ENCODE measurements at regions not wholly inside any gene's neighbourhood (a gene's known extent, or its start where the extent isn't known, plus 50 kb on each side); places are given as distances from the start of the nearest gene placed in this dataset.

DNA sequence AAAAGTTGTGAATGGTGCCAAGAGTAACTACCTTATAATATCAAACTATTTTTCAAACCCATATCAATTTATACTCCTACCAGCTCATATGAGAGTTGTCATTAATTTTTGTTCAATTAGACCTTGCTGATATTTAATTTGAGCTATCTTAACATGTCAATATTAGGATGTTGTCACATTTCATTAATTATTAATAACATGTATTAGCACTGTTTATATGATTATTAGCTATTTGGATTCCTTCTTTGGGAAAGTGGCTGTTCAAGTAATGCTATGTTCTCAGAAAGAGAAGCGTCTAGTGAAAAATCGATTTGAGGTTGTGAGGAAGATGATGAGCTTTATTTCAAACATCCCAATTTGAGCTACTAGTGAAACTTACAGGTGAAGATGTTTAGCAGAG lies 620.2 kb downstream of the KCNJ3 start:
- H3K4me1 Mint-ChIP-seq (ENCODE audit: low read depth) = no peaks in the 10 kb centered on the region
- H3K27ac Mint-ChIP-seq (ENCODE audit: unreplicated experiment) = no peak overlapping the region
- TF ChIP-seq, protein P1, sequence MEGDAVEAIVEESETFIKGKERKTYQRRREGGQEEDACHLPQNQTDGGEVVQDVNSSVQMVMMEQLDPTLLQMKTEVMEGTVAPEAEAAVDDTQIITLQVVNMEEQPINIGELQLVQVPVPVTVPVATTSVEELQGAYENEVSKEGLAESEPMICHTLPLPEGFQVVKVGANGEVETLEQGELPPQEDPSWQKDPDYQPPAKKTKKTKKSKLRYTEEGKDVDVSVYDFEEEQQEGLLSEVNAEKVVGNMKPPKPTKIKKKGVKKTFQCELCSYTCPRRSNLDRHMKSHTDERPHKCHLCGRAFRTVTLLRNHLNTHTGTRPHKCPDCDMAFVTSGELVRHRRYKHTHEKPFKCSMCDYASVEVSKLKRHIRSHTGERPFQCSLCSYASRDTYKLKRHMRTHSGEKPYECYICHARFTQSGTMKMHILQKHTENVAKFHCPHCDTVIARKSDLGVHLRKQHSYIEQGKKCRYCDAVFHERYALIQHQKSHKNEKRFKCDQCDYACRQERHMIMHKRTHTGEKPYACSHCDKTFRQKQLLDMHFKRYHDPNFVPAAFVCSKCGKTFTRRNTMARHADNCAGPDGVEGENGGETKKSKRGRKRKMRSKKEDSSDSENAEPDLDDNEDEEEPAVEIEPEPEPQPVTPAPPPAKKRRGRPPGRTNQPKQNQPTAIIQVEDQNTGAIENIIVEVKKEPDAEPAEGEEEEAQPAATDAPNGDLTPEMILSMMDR (IDR thresholded peaks at IDR 0.05) = no peak
- H3K4me3 Mint-ChIP-seq (ENCODE audit: unreplicated experiment) = no peak overlapping the region
- peaks cover 29% of the 10 kb centered on the region for H3K27me3 Mint-ChIP-seq (ENCODE audit: low read depth)
- no peaks in the 10 kb centered on the region for H3K9me3 Mint-ChIP-seq (ENCODE audit: low read depth)
- no peak for DNase-seq (ENCODE audit: low spot score)
- no peaks in the 10 kb centered on the region for H3K36me3 Mint-ChIP-seq (ENCODE audit: low read depth)

- no peaks in the 10 kb centered on the region for H3K36me3 Mint-ChIP-seq (ENCODE audit: low read depth)
- H3K27ac Mint-ChIP-seq (ENCODE audit: unreplicated experiment) = no peak overlapping the region
- TF ChIP-seq, protein P1 (IDR thresholded peaks at IDR 0.05) = no peak
- no peaks in the 10 kb centered on the region for H3K9me3 Mint-ChIP-seq (ENCODE audit: low read depth)
- no peak overlapping the region for H3K4me3 Mint-ChIP-seq (ENCODE audit: unreplicated experiment)
- DNase-seq (ENCODE audit: low spot score) = no peak
- H3K27me3 Mint-ChIP-seq (ENCODE audit: low read depth) = peaks cover 16% of the 10 kb centered on the region
- H3K4me1 Mint-ChIP-seq (ENCODE audit: low read depth) = no peaks in the 10 kb centered on the region
Observed at GRCh38 chr2:155315768-155316167, 617.3 kb downstream of the KCNJ3 start.

- DNase-seq (ENCODE audit: low spot score) = no peak
- no peaks in the 10 kb centered on the region for H3K36me3 Mint-ChIP-seq (ENCODE audit: low read depth)
- H3K27ac Mint-ChIP-seq (ENCODE audit: unreplicated experiment) = no peak overlapping the region
- H3K9me3 Mint-ChIP-seq (ENCODE audit: low read depth) = no peaks in the 10 kb centered on the region
- TF ChIP-seq, protein P1 (IDR thresholded peaks at IDR 0.05) = peak; percentile 87
- peaks cover 8% of the 10 kb centered on the region for H3K27me3 Mint-ChIP-seq (ENCODE audit: low read depth)
- H3K4me3 Mint-ChIP-seq (ENCODE audit: unreplicated experiment) = no peak overlapping the region
- no peaks in the 10 kb centered on the region for H3K4me1 Mint-ChIP-seq (ENCODE audit: low read depth)
Observed at GRCh38 chr2:155310589-155310988, 612.1 kb downstream of the KCNJ3 start.

DNA sequence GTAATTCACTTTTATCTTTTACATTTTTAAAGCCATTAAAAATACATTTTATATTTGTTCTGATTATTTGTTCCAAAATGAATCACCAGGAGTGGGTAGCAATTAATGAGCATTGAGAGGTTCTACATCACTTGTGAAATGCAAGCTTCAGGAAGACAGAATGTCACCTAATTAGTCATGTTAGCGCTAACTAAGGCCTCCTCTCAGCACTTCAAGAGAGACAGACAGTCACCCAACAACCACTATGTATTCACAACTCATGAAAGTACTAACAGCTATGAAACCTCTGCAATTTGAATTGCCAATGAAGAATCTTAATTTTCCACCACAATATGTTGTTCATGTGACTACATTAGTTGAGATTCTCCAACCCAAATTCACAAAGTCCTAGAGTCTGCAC lies 611.0 kb downstream of the KCNJ3 start:
- Mint-ChIP-seq H3K9me3 (ENCODE audit: low read depth) (no peaks in the 10 kb centered on the region), H3K4me3 (ENCODE audit: unreplicated experiment) (no peak overlapping the region), H3K27me3 (ENCODE audit: low read depth) (peaks cover 11% of the 10 kb centered on the region), H3K36me3 (ENCODE audit: low read depth) (no peaks in the 10 kb centered on the region), H3K27ac (ENCODE audit: unreplicated experiment) (no peak overlapping the region), H3K4me1 (ENCODE audit: low read depth) (no peaks in the 10 kb centered on the region)
- no peak for DNase-seq (ENCODE audit: low spot score)
- TF ChIP-seq, protein P1 (IDR thresholded peaks at IDR 0.05) = no peak

DNA sequence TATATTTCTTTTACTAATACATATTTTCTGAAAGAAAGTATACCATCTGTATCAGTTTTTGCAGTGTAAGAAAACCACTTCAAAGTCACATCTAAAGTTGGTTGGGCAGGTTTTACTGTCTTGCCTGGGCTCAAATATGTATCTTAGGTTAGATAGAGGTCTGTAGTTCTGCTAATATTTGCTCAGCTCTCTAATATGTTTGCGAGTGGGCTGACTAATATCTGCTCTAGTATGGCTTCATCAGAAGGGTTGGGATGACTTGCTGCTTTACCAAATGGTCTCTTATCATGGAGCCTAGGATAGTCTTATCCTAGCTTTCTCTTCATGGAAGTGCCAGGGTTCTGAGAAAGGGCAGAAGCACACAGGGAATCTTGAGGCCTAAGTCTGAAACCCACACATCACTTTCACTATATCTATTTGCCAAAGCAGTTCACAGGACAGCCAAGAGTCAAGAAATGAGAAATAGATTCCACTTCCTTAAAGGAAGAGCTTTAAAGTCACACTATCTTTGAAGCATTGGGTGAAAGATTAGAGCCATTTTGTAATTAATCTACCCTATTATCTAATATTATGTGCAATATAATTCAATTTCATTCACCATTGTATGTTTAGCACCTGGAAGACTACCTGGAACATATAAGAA lies 610.0 kb downstream of the KCNJ3 start:
- Mint-ChIP-seq H3K27ac (ENCODE audit: unreplicated experiment) (no peak overlapping the region), H3K4me1 (ENCODE audit: low read depth) (no peaks in the 10 kb centered on the region), H3K36me3 (ENCODE audit: low read depth) (no peaks in the 10 kb centered on the region), H3K27me3 (ENCODE audit: low read depth) (peaks cover 15% of the 10 kb centered on the region), H3K4me3 (ENCODE audit: unreplicated experiment) (no peak overlapping the region), H3K9me3 (ENCODE audit: low read depth) (no peaks in the 10 kb centered on the region)
- no peak for DNase-seq (ENCODE audit: low spot score)
- TF ChIP-seq, protein P1 (IDR thresholded peaks at IDR 0.05) = no peak

Data from chondrocyte (in vitro differentiated cells).